ENCODE measurements at regions not wholly inside any gene's neighbourhood (a gene's known extent, or its start where the extent isn't known, plus 50 kb on each side); places are given as distances from the start of the nearest gene placed in this dataset.

- TF ChIP-seq MAX (IDR thresholded peaks at IDR 0.05) (no peak), TAF1 (conservative IDR thresholded peaks at IDR 0.05) (no peak), CTCF (IDR thresholded peaks at IDR 0.05; ENCODE audit: low read depth, low read length, missing input control) (no peak), GABPA (IDR thresholded peaks at IDR 0.05 in 1 of 2, conservative IDR thresholded peaks at IDR 0.05 in 1 of 2) (no peak), RAD21 (IDR thresholded peaks at IDR 0.05) (no peak)
Observed at GRCh38 chr13:47518530-47518929, 482.5 kb downstream of the SUCLA2 start.
